ENCODE measurements at regions not wholly inside any gene's neighbourhood (a gene's known extent, or its start where the extent isn't known, plus 50 kb on each side); places are given as distances from the start of the nearest gene placed in this dataset.

DNA sequence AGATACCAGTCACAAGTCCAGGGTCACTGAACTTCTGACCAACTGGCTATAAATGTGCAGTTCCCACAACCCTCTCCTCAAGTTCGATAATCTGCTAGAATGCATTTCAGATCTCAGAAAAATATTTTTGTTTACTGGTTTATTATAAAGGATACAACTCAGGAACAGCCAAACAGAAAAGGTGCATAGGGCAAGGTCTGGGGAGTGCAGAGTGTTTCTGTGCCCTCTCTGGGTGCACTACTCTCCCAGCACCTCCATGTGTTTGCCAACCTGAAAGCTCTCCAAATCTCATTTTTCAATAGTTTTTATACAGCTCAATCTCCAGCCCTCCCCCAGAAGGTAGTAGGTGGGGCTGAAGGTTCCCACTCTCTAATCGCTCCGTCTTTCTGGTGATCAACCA is 85.2 kb downstream of the SKA1 start:
- no peak for TF ChIP-seq EZH2 (IDR thresholded peaks at IDR 0.05; ENCODE audit: low read length, unreplicated experiment)
- TF ChIP-seq, protein P1, sequence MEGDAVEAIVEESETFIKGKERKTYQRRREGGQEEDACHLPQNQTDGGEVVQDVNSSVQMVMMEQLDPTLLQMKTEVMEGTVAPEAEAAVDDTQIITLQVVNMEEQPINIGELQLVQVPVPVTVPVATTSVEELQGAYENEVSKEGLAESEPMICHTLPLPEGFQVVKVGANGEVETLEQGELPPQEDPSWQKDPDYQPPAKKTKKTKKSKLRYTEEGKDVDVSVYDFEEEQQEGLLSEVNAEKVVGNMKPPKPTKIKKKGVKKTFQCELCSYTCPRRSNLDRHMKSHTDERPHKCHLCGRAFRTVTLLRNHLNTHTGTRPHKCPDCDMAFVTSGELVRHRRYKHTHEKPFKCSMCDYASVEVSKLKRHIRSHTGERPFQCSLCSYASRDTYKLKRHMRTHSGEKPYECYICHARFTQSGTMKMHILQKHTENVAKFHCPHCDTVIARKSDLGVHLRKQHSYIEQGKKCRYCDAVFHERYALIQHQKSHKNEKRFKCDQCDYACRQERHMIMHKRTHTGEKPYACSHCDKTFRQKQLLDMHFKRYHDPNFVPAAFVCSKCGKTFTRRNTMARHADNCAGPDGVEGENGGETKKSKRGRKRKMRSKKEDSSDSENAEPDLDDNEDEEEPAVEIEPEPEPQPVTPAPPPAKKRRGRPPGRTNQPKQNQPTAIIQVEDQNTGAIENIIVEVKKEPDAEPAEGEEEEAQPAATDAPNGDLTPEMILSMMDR (conservative IDR thresholded peaks at IDR 0.05; ENCODE audit: low read depth, low read length) = no peak
- TF ChIP-seq EZH2phosphoT487 (IDR thresholded peaks at IDR 0.05; ENCODE audit: borderline replicate concordance, low read length) = no peak
- BruUV-seq (replicated peaks) = no TSS peak

DNA sequence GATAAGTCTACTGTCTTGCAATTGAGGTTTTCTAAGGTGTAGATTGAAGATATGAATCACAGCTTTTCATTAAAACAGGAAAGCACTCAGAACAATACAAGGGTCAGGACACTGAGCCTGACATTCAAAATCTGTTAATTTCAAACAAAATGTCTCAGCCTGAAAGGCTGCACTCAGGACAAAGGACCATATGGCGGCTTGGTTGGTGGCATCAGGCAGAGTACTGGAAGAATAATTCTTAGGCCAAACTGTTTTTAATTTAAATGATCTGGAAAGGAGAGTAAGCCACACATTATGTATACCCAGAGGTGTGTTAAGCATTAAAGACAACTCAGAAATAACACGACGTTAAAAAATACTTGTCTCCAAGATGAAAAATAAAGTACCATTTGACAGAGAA is 85.9 kb downstream of the SKA1 start:
- no peak overlapping the region for H3K4me3 ChIP-seq (ENCODE audit: low read length)
- intact Hi-C loops (cut with micrococcal nuclease) = no loop called here
- H3K36me3 ChIP-seq (ENCODE audit: low read depth, low read length) = no peaks in the 10 kb centered on the region
- H3F3A ChIP-seq (ENCODE audit: low read length, unreplicated experiment) = no peaks in the 10 kb centered on the region
- H2AFZ ChIP-seq (ENCODE audit: low read length) = no peak overlapping the region
- no peak overlapping the region for H3K4me2 ChIP-seq (ENCODE audit: low read length)
- ChIA-PET CTCF (no interaction called here), POLR2A (ENCODE audit: unreplicated experiment) (no interaction called here)
- DNase-seq (no peak), ATAC-seq (no peak)
- H3K79me2 ChIP-seq (ENCODE audit: low read length) = no peaks in the 10 kb centered on the region
- H3K9ac ChIP-seq (ENCODE audit: low read length) = no peak overlapping the region
- no peaks in the 10 kb centered on the region for H3K9me3 ChIP-seq (ENCODE audit: low read length)
- H3K9me2 ChIP-seq (replicated peaks; ENCODE audit: low read length) = no peaks in the 10 kb centered on the region
- TF ChIP-seq EZH2phosphoT487 (IDR thresholded peaks at IDR 0.05; ENCODE audit: borderline replicate concordance, low read length) (no peak), EZH2 (IDR thresholded peaks at IDR 0.05; ENCODE audit: low read length, unreplicated experiment) (no peak)
- TF ChIP-seq, protein P1 (conservative IDR thresholded peaks at IDR 0.05; ENCODE audit: low read depth, low read length) = no peak
- no peaks in the 10 kb centered on the region for H4K20me1 ChIP-seq (ENCODE audit: low read length)
- no peaks in the 10 kb centered on the region for H3K4me1 ChIP-seq (ENCODE audit: insufficient read depth, low read length)
- H3K27ac ChIP-seq (ENCODE audit: low read length) = no peak overlapping the region
- H3K27me3 ChIP-seq (ENCODE audit: low read length) = no peaks in the 10 kb centered on the region
- BruUV-seq (replicated peaks) = no TSS peak

More for the DNA sequence above, 85.2 kb downstream of the SKA1 start:
- H3K4me3 ChIP-seq (ENCODE audit: low read length) = no peak overlapping the region
- H3K27me3 ChIP-seq (ENCODE audit: low read length) = no peaks in the 10 kb centered on the region
- DNase-seq (no peak), ATAC-seq (no peak)
- no peak overlapping the region for H2AFZ ChIP-seq (ENCODE audit: low read length)
- no peaks in the 10 kb centered on the region for H3K9me3 ChIP-seq (ENCODE audit: low read length)
- H3K4me2 ChIP-seq (ENCODE audit: low read length) = no peak overlapping the region
- no peaks in the 10 kb centered on the region for H3K36me3 ChIP-seq (ENCODE audit: low read depth, low read length)
- no peaks in the 10 kb centered on the region for H3K9me2 ChIP-seq (replicated peaks; ENCODE audit: low read length)
- H3K27ac ChIP-seq (ENCODE audit: low read length) = no peak overlapping the region
- H3K79me2 ChIP-seq (ENCODE audit: low read length) = no peaks in the 10 kb centered on the region
- CTCF ChIA-PET = no interaction called here
- POLR2A ChIA-PET (ENCODE audit: unreplicated experiment) = no interaction called here
- H3F3A ChIP-seq (ENCODE audit: low read length, unreplicated experiment) = no peaks in the 10 kb centered on the region
- H3K9ac ChIP-seq (ENCODE audit: low read length) = no peak overlapping the region
- no peaks in the 10 kb centered on the region for H4K20me1 ChIP-seq (ENCODE audit: low read length)
- H3K4me1 ChIP-seq (ENCODE audit: insufficient read depth, low read length) = no peaks in the 10 kb centered on the region
- intact Hi-C loops (cut with micrococcal nuclease) = no loop called here

DNA sequence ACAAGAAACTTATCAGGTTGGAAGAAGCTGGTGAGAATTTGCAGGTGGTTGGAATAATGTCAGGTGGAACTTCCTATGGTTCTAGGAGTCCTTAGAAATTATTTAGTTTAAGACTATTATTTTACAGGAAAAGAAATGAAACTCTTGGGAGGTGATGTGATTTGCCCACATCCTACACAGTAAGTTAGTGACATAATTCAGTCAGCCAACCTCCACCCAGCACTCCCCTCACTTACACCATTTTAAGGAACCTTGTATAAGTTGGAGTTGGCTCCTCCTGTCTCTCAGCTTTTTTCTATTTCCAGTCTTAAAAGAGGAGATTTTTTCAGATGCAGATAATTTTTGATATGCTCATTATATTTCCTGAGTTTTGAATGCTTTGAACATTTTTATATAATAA is 86.4 kb downstream of the SKA1 start:
- H3K27ac ChIP-seq (ENCODE audit: low read length) = no peak overlapping the region
- DNase-seq = no peak
- H2AFZ ChIP-seq (ENCODE audit: low read length) = no peak overlapping the region
- no peak for ATAC-seq
- no peaks in the 10 kb centered on the region for H3K79me2 ChIP-seq (ENCODE audit: low read length)
- H4K20me1 ChIP-seq (ENCODE audit: low read length) = no peaks in the 10 kb centered on the region
- ChIA-PET CTCF (no interaction called here), POLR2A (ENCODE audit: unreplicated experiment) (no interaction called here)
- intact Hi-C loops (cut with micrococcal nuclease) = no loop called here
- H3K4me3 ChIP-seq (ENCODE audit: low read length) = no peak overlapping the region
- H3K9ac ChIP-seq (ENCODE audit: low read length) = no peak overlapping the region
- H3K9me2 ChIP-seq (replicated peaks; ENCODE audit: low read length) = no peaks in the 10 kb centered on the region
- no peaks in the 10 kb centered on the region for H3K27me3 ChIP-seq (ENCODE audit: low read length)
- TF ChIP-seq, protein P1 (conservative IDR thresholded peaks at IDR 0.05; ENCODE audit: low read depth, low read length) = no peak
- TF ChIP-seq EZH2 (IDR thresholded peaks at IDR 0.05; ENCODE audit: low read length, unreplicated experiment) (no peak), EZH2phosphoT487 (IDR thresholded peaks at IDR 0.05; ENCODE audit: borderline replicate concordance, low read length) (no peak)
- H3K4me2 ChIP-seq (ENCODE audit: low read length) = no peak overlapping the region
- H3K9me3 ChIP-seq (ENCODE audit: low read length) = no peaks in the 10 kb centered on the region
- H3K4me1 ChIP-seq (ENCODE audit: insufficient read depth, low read length) = no peaks in the 10 kb centered on the region
- no TSS peak for BruUV-seq (replicated peaks)
- H3F3A ChIP-seq (ENCODE audit: low read length, unreplicated experiment) = no peaks in the 10 kb centered on the region
- H3K36me3 ChIP-seq (ENCODE audit: low read depth, low read length) = no peaks in the 10 kb centered on the region

Measured in PC-3 (cell line).